Cardiac muscle cell (in vitro differentiated cells and primary cell): ENCODE measurements at regions not wholly inside any gene's neighbourhood (a gene's known extent, or its start where the extent isn't known, plus 50 kb on each side); places are given as distances from the start of the nearest gene placed in this dataset.

Source experiments
- DNase-seq, 2 donors: peaks; one replicate each; pipeline versions ENCODE4 v3.0.0 to v3.0.0-alpha.2; 2010 to 2017; ENCODE audit warnings: low read depth in 1 of 2, low spot score in 1 of 2
- H3K27ac ChIP-seq: fragments of 200-600 bp; sonication (generic); 2 replicates; pipeline ENCODE4 v1.5.1; 2016
- H3K27me3 ChIP-seq: fragments of 200-600 bp; sonication (generic); 2 replicates; pipeline ENCODE4 v1.6.0; 2016; ENCODE audit warnings: control low read depth
- H3K36me3 ChIP-seq: fragments of 200-600 bp; sonication (generic); 2 replicates; pipeline ENCODE4 v1.5.1; 2016; ENCODE audit warnings: control low read depth
- H3K4me1 ChIP-seq: fragments of 200-600 bp; sonication (generic); 2 replicates; pipeline ENCODE4 v1.8.1; 2017; ENCODE audit warnings: low read depth, mild to moderate bottlenecking, mixed run types
- H3K4me3 ChIP-seq: fragments of 200-600 bp; sonication (generic); 2 replicates; pipeline ENCODE4 v1.5.1; 2016; ENCODE audit warnings: mild to moderate bottlenecking
- H3K9me3 ChIP-seq: fragments of 200-600 bp; sonication (generic); 2 replicates; pipeline ENCODE4 v1.5.1; 2017; ENCODE audit warnings: low read depth, mild to moderate bottlenecking, control low read depth
- CTCF ChIP-seq: IDR thresholded peaks from 2 replicates; pipeline ENCODE4 v1.5.1; 2012; ENCODE audit warnings: low read depth, mild to moderate bottlenecking, low read length

GRCh38 chr9:7976167-7976755 lies 176.7 kb upstream of the DMAC1 start:
- Histone ChIP-seq H3K27ac (no peak overlapping the region), H3K36me3 (no peaks in the 10 kb centered on the region), H3K4me3 (no peak overlapping the region), H3K27me3 (no peaks in the 10 kb centered on the region), H3K4me1 (peaks cover 24% of the 10 kb centered on the region), H3K9me3 (no peaks in the 10 kb centered on the region)
- no peak for TF ChIP-seq CTCF
- DNase-seq = no peak

GRCh38 chr9:7975336-7975735 lies 175.8 kb upstream of the DMAC1 start:
- H3K4me3 ChIP-seq = no peak overlapping the region
- H3K36me3 ChIP-seq = no peaks in the 10 kb centered on the region
- H3K27ac ChIP-seq = no peak overlapping the region
- peaks cover 21% of the 10 kb centered on the region for H3K4me1 ChIP-seq
- no peaks in the 10 kb centered on the region for H3K27me3 ChIP-seq
- no peaks in the 10 kb centered on the region for H3K9me3 ChIP-seq
- no peak for DNase-seq
- no peak for TF ChIP-seq CTCF

- Histone ChIP-seq H3K4me1 (peaks cover 12% of the 10 kb centered on the region), H3K27me3 (no peaks in the 10 kb centered on the region), H3K9me3 (no peaks in the 10 kb centered on the region), H3K4me3 (no peak overlapping the region), H3K36me3 (no peaks in the 10 kb centered on the region), H3K27ac (no peak overlapping the region)
- no peak for DNase-seq
- no peak for TF ChIP-seq CTCF
These were observed 174.9 kb upstream of the DMAC1 start for GRCh38 chr9:7974335-7974960.

- no peak for DNase-seq
- Histone ChIP-seq H3K4me1 (peaks cover 10% of the 10 kb centered on the region), H3K36me3 (no peaks in the 10 kb centered on the region), H3K27ac (no peak overlapping the region), H3K4me3 (no peak overlapping the region), H3K9me3 (no peaks in the 10 kb centered on the region), H3K27me3 (no peaks in the 10 kb centered on the region)
- no peak for TF ChIP-seq CTCF
These were observed 173.5 kb upstream of the DMAC1 start for GRCh38 chr9:7973123-7973522.

- no peak for TF ChIP-seq CTCF
- no peaks in the 10 kb centered on the region for H3K27me3 ChIP-seq
These were observed 171.2 kb upstream of the DMAC1 start for GRCh38 chr9:7970681-7971330.

More at GRCh38 chr9:7970681-7971330, 171.2 kb upstream of the DMAC1 start:
- no peak overlapping the region for H3K4me3 ChIP-seq
- no peaks in the 10 kb centered on the region for H3K4me1 ChIP-seq
- no peaks in the 10 kb centered on the region for H3K36me3 ChIP-seq
- peak in 1 of 2 donors; percentile 1 for DNase-seq
- no peaks in the 10 kb centered on the region for H3K9me3 ChIP-seq
- H3K27ac ChIP-seq = no peak overlapping the region
